NOMO-1 treated with dmso at 0.1 percent for 144 hours (cell line): ENCODE measurements at regions not wholly inside any gene's neighbourhood (a gene's known extent, or its start where the extent isn't known, plus 50 kb on each side); places are given as distances from the start of the nearest gene placed in this dataset.
"Not testable (repeated sequence)": the region's sequence is repeated elsewhere in the genome, so short reads cannot be mapped to it uniquely, and the experiment has no call there.

ENCODE experiments used
- DNase-seq: peaks from one replicate; lab custom pipeline; 2025; ENCODE audit not compliant: unreplicated experiment; lab: John Stamatoyannopoulos, UW

DNA sequence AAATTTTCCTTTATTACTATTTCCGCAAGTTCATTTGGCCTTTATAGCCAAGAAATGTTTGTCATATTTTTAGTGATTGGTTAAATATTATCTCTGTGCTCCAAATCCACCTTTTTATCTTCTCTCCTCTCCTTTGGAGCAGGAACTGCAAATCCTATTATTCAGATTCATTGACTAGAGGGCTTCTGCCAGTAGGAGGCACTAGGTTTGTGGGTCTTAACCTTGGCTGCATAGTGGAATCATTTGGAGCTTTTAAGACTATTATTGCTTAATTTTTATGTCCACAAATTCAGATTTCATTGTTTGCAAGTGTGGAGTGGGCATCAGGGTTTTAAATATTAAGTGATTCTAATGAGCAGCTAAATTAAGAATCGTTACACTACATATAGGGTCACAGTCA is 75.3 kb upstream of the SYT10 start:
- DNase-seq, result no peak

DNA sequence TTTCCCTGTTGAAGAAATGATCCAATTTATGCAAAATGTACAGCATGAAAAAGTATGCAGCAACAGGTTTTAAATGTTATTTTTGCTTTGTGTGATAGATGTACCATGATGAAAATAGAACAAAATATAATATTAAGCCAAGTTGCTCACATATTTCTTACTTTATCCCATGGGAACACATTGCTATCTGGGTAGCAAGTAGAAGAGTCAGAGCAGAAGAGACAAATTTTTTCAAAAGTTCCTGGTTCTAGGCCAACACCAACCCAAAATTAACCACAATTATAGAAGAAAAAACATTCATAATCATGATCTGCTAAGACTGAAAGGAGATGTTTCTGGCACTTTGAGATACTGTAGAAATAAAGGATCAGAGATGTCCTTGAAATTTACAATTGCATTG is 79.9 kb upstream of the SYT10 start:
- no peak for DNase-seq

DNA sequence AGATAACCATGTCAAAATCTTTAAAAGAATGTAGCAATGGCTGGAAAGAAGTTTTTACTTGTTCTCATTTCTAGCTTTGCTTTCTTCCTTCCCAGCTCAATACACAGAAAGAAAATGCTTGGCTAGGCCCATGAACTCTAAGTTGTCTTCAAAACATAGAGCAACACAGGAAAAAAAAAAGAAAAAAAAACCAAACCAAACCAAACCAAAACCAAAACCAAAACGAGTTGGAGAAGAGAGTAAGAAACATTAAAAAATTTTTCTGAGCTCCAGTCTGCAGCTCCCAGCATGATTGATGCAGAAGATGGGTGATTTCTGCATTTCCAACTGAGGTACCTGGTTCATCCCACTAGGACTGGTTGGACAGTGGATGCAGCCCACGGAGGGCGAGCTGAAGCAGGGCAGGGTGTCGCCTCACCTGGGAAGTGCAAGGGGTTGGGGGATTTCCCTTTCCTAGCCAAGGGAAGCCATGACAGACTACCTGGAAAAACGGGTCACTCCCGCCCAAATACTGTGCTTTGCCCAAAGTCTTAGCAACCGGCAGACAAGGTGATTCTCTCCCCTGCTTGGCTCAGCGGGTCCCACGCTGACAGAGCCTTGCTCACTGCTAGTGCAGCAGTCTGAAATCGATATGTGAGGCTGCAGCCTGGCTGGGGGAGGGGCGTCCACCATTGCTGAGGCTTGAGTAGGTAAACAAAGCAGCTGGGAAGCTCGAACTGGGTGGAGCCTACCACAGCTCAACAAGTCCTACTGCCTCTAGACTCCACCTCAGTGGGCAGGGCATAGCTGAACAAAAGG is 81.1 kb upstream of the SYT10 start:
- DNase-seq, result not testable (repeated sequence)

DNA sequence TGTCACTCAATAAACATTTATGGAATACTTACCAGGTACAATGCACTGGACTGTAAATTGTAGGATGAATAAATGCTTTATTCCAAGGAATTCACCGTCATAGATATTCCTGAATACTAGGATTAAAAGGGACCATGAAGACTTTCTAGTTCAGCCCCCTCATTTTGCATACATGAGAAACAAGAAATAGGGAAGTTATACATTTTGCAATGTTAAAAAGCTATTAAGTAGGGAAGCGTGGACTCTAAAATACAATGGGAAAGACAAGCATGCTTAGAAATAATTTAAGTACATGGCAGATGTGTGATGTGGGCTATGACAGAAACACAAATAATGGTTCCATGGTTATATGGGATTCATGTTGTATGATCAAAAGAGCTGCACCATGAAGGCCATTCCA is 89.4 kb upstream of the SYT10 start:
- DNase-seq, result no peak

DNA sequence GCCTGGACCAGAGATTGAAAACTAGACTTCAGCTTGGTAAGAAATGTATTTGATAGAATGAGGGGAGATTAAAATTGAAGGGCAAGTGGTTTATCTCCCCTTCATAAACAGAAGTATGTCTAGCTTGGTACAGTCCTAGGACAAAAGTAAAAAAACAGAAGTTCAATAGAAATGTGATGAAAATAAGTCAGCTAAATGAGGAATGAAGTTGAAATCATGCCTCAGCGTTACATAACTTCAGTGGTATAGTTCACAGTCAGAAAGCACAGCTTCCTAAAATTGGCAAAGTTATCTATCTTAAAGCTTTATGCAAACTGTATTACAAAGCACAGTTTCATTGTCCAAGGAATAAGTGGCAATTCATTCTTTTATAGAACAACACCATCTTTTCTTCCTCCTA is 90.2 kb upstream of the SYT10 start:
- peak; percentile 42 for DNase-seq

DNA sequence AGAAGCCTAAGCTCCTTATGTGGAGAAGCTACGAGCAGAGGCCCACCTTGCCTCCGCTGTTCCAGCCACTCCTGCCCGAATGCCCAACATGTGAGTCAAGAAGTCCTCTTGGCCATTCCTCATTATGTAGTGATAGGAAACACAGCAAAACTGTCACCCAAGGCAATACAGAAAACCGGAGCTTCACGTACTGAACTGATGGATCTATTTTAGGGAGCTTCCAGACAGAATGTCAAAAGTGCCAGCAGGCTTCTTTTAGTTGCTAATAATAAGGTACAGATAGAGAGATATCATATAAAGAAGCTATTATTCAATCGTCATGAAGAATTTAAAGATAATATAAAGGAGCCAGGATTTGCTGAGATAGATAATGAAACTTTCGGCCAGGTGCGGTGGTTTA is 91.6 kb upstream of the SYT10 start:
- no peak for DNase-seq

DNA sequence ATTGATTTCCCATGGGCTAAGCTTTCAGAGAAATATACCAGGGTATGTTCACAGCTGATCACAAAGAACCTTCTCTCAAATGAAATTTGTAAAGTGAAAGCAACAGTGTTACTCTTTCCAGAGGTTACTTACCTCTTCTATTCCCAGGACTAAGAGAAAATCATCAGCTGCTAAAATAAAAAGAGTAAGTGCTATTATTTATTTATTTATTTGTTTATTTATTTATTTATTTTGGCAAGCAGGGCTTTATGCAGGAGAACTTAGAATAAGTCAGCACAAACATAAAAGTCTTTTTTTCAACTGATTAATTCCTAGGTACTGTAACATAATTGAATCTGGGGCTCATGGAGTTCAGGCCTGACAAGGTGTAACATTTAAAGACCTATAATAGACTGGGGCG is 93.9 kb upstream of the SYT10 start:
- DNase-seq, result no peak

DNA sequence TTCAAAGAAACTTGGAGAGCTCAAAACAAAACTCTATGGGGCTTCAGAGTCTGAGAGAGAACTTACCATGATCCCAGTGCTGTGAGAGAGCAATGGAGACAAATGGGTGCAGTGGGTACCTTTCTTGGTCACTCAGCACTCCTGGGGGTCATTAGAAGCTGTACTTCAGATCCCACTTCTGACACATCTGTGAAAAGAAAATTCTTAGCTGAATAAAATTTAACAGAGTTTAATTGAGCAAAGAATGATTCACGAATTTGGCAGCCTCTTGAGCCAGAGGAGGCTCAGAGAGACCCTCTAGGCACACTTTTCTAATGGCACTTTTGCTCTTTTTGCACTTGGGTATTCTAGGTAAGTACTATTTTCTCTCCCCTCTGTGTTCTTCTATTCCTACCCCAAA is 96.8 kb upstream of the SYT10 start:
- no peak for DNase-seq

DNA sequence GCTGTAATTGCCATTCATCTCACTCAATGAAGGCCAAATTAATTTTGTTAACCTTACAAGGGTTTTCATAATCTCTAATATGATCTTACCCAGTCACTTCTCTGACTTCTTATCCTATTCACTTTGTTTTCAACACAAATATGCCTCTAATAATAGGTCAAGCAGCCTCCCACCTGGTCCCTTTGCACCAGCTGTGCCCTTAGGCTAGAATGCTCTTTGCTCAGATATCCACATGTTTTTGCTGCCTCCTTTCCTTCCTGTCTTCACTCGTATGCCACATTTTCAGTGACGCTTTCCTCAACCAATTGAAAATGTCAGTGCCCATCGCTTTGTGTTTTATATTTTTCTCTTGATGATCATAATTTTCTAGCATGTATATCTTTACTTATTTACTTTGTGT is 106.4 kb upstream of the SYT10 start:
- DNase-seq, result no peak

DNA sequence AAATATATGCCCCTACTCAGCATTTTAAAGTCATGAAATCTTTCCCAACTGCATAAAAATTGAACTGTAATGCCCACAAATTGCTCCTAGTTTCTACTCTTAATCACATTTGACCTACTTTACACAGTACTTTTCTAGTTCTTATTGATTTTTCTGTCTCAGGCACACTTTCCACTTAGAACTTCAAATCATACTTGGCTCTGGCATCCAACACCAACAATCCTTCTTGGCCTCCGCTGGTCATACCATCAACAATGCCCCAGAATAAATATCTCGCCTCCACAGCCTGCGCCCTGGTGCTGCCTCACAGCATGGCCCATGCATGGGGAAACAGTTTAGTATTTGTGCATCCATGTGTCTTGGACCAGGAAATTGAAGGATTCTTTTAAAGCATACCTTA is 107.5 kb upstream of the SYT10 start:
- DNase-seq, result no peak

DNA sequence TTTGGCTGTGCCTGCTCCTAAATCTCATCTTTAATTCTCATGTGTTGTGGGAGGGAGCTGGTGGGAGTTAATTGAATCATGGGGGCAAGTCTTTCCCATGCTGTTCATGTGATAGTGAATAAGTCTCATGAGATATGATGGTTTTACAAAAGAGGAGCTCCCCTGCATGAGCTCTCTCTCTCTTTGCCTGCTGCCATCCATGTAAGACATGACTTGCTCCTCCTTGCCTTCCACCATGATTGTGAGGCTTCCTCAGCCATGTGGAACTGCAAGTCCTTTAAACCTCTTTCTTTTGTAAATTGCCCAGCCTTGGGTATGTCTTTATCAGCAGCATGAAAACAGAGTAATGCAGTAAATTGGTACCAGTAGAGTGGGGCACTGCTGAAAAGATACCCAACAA is 110.6 kb upstream of the SYT10 start:
- DNase-seq, result not testable (repeated sequence)

DNA sequence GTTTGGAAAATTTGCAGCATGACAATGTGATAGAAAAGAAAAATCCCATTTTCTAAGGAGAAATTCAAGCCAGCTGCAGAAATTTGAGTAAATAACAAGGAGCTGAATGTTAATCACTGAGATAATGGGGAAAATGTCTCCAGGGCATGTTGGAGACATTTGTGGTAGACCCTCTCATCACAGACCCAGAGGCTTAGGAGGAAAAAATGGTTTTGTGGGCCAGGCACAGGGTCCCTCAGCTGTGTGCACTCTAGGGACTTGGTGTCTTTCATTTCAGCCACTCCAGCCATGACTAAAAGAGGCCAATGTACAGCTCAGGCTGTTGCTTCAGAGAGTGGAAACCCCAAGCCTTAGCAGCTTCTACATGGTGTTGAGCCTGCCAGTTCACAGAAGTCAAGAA is 111.4 kb upstream of the SYT10 start:
- no peak for DNase-seq

DNA sequence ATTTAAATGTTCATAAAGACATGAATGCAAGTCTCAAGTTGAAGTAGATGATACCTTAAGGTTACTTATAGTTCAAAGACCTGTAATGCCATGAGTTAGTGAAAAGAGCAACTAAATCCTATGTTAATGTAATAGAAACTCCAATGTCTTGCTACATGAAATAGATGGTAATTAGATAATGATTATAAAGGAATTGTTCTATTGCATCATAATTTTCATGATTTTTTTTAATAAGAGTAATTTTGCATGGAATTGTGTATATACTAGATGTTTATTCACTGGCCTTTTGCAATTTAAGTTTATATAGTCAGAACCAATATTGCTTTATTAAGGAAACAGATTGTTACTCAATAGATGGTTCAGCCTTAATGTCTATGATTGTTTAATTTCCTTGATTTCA is 115.5 kb upstream of the SYT10 start:
- DNase-seq, result no peak

DNA sequence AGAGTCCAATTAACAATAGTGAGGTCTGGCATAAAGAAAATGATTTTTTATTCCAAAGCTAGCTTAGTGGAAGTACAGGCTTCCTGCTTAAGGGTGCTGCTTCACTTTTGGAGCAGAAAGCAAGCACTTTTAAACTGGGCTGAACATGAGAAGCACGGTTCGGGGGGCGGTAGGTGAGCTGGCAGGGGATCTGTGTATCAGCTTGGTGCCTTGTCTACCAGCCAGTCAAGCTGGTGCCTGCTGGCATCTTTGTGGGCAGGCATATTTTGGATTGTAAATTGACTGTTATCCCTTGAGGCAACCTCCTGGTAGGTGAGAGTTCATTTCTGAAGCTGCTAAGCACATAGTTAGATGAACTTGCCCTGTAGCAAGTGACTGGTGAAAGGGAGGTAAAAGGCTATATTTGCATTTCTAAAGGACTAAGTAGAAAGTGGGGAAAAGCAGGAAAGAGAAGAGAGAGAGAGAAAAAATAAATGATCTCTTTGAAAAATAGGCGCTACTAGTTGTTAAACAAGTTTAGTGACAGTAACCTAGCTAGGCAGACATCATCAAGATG is 121.1 kb upstream of the SYT10 start:
- no peak for DNase-seq

DNA sequence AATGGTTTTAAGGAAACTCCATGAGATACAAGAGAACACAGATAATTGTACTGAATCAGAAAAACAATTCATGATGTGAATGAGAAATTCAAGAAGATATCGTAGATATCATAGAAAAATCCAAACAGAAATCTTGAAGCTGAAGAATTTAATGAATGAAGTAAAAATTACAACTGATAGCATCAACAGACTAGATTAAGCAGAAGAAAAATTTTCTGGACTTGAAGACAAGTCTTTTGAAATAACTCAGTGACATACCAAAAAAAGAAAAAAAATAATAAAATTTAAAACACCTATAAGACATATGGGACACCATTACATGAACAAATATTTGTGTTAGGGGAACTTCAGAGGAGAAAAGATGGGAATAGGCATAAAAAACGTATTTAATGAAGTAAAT is 122.8 kb upstream of the SYT10 start:
- no peak for DNase-seq

DNA sequence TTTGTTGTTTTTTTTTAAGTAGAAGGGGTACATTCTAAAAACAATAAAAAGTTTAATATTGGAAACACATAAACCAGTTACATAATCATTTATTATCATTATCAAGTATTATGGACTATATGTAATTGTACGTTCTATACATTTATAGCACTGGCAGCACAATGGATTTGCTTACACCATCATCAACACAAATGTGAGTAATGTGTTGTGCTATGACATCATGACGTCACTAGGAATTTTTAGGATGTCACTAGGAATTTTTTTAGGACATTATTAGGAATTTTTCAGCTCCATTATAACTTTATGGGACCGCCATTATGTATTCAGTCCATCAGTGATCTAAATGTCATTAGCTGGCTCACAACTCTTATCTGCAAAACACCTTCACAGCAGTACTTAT is 126.8 kb upstream of the SYT10 start:
- DNase-seq, result no peak

DNA sequence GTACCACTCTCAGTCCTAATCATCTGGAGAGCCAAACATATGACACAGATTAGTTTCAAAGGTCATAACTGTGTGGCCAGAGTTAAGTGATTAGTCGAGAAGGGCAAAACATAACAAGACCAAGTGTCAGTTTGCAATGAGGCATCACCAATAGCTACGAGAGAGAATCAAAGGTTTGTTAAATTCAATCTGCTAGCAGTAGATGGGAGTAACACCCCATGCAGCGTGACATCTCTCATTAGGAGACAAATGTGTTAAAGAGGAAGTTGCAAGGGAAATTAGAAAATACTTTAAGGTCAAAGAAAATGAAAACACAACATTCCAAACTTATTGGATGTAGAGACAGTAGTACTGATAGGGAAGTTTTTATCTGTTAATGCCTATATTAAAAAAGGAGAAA is 135.7 kb upstream of the SYT10 start:
- DNase-seq, result no peak

DNA sequence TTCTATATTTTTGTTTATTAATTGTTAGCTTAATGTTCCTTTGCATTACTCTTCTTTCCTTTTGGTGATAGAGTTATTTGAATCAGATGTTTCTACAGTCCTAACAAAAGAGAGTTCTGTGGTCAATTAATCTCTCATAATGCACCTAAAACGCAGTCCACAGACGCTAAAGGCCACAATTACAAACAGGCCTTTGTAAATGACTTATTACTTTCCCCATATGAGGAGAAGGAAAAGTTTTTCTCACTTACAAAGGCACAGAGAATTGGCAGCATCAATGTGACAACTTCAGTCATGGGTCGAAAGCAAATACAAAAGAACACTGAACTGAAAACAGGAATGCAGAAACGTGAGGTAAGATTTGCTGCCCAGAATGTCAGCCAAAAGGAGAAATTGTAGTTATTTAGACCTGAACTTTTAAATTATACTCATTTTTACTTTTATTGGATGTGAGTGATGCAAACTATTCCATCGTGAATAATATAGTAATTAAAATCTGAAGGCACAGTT is 142.0 kb upstream of the SYT10 start:
- no peak for DNase-seq

DNA sequence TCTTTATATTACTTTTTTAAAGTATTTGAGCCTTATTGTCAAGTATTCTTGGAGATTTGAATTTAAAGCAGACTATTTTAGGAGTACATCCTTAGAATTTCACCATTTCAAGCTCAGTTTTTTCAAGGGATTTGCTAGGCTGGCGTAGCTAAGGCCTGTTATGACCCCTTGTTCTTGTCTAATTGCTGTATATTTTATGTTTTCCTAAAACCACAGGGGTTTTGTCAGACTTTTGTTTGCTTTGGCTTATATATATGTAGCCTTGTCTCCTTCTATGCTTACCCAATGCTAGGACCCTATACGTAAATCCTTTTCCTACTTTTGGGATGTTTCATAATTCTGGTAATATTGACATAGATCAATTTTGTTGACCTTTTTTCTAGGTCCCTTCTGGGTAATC is 147.0 kb upstream of the SYT10 start:
- no peak for DNase-seq

DNA sequence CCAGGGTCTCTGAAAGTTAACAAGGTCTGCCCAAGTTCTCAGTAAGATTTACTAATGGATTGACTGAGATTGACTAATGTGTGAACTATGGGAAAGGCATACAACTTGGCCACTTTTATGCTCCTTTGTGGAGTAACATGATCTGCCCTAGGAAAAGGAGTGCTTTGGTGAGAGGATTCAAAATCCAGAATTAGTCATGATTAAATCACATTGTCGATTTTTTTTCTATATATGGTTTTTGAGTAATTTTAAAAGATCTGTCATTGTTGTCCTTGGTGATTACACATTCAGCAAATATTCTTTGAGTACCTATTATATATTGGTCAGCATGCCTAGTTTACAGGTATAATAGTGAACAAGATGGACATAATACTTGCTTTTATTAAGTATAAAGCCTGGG is 147.7 kb upstream of the SYT10 start:
- DNase-seq, result no peak

DNA sequence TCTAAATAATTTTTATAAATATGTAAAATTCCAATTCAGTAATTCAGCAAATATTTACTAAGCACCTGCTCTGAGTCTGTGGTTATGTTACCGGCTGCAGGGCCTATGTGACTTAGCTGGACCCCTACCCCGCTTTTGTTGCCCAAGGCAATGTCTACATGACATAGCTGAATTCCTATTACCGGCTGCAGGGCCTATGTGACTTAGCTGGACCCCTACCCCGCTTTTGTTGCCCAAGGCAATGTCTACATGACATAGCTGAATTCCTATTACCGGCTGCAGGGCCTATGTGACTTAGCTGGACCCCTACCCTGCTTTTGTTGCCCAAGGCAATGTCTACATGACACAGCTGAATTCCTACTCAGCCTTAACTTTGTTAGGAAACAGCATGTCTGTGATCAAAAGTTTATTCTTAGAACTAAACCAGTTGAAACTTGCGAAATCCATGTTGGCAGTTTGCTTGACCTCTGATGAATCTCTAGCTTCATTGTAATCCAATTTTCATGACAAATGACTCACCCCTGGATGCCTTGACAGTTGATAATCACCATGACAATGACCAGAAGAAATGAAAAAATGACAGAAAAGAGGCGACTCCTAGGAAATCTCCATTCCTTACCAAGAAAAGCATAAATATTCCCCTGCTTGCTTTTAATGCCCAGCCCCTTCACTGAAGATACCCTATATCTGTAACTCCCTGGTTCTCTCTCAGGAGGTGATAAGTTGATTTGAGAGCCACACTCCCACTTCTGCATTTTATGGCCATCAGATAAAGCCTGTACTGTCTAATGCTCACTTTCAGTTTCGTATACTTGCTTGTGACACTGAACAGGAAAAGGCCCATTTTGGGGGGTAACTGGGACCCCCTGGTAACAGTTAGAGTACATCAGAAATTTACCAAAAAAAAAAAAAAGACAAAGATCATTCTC is 148.4 kb upstream of the SYT10 start:
- peak; percentile 88 for DNase-seq
